Endodermal cell (in vitro differentiated cells): ENCODE measurements at regions not wholly inside any gene's neighbourhood (a gene's known extent, or its start where the extent isn't known, plus 50 kb on each side); places are given as distances from the start of the nearest gene placed in this dataset.

Source experiments
- DNase-seq: peaks from one replicate; pipeline ENCODE4 v3.0.0-alpha.2; 2017
- H3K27ac ChIP-seq: 2 replicates; pipeline ENCODE4 v1.5.1; 2013; ENCODE audit warnings: mild to moderate bottlenecking, low read depth, low read length, moderate library complexity
- H3K27me3 ChIP-seq: 2 replicates; pipeline ENCODE4 v1.6.1; 2013; ENCODE audit warnings: mild to moderate bottlenecking, low read length, moderate library complexity; ENCODE audit not compliant: insufficient read depth, control insufficient read depth, poor library complexity, severe bottlenecking
- H3K36me3 ChIP-seq: 2 replicates; pipeline ENCODE4 v1.7.0; 2013; ENCODE audit warnings: mild to moderate bottlenecking, low read length, moderate library complexity; ENCODE audit not compliant: control insufficient read depth, insufficient read depth
- H3K4me1 ChIP-seq: one replicate; pipeline ENCODE4 v1.7.0; 2013; ENCODE audit warnings: low read length; ENCODE audit not compliant: control insufficient read depth, insufficient read depth
- H3K4me3 ChIP-seq: 2 replicates; pipeline ENCODE4 v1.5.1; 2013; ENCODE audit warnings: mild to moderate bottlenecking, low read length, moderate library complexity
- H3K9ac ChIP-seq: 2 replicates; pipeline ENCODE4 v1.6.1; 2013; ENCODE audit warnings: mild to moderate bottlenecking, low read length, moderate library complexity; ENCODE audit not compliant: poor library complexity, severe bottlenecking; ENCODE audit errors: extremely low read depth
- H3K9me3 ChIP-seq: 2 replicates; pipeline ENCODE4 v1.6.1; 2013; ENCODE audit warnings: mild to moderate bottlenecking, low read length, moderate library complexity; ENCODE audit not compliant: control insufficient read depth
- H3K27ac Mint-ChIP-seq: 2 replicates; pipeline ENCODE4 v1.8.0; 2020; ENCODE audit warnings: mixed read lengths
- H3K27me3 Mint-ChIP-seq: 2 replicates; pipeline ENCODE4 v1.8.0; 2021; ENCODE audit warnings: mild to moderate bottlenecking, mixed read lengths; ENCODE audit not compliant: insufficient read depth
- H3K36me3 Mint-ChIP-seq: 2 replicates; pipeline ENCODE4 v1.8.0; 2020; ENCODE audit warnings: low read depth, mixed read lengths
- H3K4me1 Mint-ChIP-seq: 2 replicates; pipeline ENCODE4 v1.8.0; 2020; ENCODE audit warnings: mixed read lengths
- H3K4me3 Mint-ChIP-seq: 2 replicates; pipeline ENCODE4 v1.8.0; 2020; ENCODE audit warnings: mild to moderate bottlenecking, moderate library complexity, mixed read lengths
- H3K9me3 Mint-ChIP-seq: 2 replicates; pipeline ENCODE4 v1.8.0; 2020; ENCODE audit warnings: mild to moderate bottlenecking, mixed read lengths
- WGBS, 2 experiments: methylation state at CpG; one replicate each; pipeline versions ENCODE4 v1.1.5 to v1.1.7; 2013; ENCODE audit warnings: missing lambda C conversion rate in 2 of 2, mixed read lengths in 1 of 2; ENCODE audit not compliant: insufficient coverage in 1 of 2, insufficient read length in 1 of 2; 5-methylcytosine and 5-hydroxymethylcytosine counted together
- TF ChIP-seq, protein P1 (sequence below): fragments of 200-600 bp; sonication (generic); conservative IDR thresholded peaks from 2 replicates; pipeline ENCODE4 v1.5.0; 2021; ENCODE audit warnings: antibody characterized with exemption, mild to moderate bottlenecking

DNA sequence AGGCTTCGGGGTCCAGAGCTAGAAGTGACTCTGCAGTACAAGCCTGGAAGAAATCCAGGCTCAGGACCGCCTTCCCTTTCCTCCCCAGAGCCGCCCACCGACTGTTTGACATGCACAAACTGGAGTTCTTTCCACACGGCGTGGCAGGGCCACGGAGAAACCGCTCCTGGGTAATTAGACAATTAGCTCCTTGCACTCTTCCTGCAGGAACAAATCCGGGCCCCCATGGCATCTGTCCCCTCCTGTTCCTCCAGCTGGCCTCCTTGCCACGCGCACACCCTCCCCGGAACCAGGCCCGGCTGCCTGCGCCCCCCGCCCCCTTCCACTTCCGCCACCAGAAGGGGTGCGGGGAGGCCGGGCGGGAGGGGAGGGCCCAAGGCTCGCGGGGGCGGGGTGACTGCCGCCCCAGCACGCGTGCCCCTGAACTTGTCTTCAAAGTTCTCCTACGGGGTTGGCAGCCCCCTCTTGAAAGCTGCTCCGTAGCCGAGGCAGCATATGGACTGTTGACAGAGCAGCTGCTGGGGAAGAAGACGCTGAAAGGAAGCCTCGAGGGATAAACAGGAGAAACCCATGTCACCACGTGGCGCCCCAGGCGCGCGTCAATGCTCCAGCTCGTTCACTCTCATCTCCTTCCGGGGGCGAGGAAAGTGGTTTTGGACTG, 74.3 kb downstream of the SEC61B start:
- Mint-ChIP-seq H3K27me3 (peaks cover 1% of the 10 kb centered on the region), H3K4me1 (peaks cover 33% of the 10 kb centered on the region), H3K27ac (no peak overlapping the region), H3K9me3 (no peaks in the 10 kb centered on the region), H3K36me3 (no peaks in the 10 kb centered on the region), H3K4me3 (no peak overlapping the region)
- DNase-seq: no peak
- WGBS, 2 experiments: 93 to 94% methylated on average over 23 to 38 of the region's 38 CpGs
- Histone ChIP-seq H3K4me3 (no peak overlapping the region), H3K27me3 (no peaks in the 10 kb centered on the region), H3K9me3 (no peaks in the 10 kb centered on the region), H3K27ac (no peak overlapping the region), H3K9ac (no peak overlapping the region), H3K4me1 (no peaks in the 10 kb centered on the region), H3K36me3 (no peaks in the 10 kb centered on the region)
- TF ChIP-seq, protein P1, sequence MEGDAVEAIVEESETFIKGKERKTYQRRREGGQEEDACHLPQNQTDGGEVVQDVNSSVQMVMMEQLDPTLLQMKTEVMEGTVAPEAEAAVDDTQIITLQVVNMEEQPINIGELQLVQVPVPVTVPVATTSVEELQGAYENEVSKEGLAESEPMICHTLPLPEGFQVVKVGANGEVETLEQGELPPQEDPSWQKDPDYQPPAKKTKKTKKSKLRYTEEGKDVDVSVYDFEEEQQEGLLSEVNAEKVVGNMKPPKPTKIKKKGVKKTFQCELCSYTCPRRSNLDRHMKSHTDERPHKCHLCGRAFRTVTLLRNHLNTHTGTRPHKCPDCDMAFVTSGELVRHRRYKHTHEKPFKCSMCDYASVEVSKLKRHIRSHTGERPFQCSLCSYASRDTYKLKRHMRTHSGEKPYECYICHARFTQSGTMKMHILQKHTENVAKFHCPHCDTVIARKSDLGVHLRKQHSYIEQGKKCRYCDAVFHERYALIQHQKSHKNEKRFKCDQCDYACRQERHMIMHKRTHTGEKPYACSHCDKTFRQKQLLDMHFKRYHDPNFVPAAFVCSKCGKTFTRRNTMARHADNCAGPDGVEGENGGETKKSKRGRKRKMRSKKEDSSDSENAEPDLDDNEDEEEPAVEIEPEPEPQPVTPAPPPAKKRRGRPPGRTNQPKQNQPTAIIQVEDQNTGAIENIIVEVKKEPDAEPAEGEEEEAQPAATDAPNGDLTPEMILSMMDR: no peak

DNA sequence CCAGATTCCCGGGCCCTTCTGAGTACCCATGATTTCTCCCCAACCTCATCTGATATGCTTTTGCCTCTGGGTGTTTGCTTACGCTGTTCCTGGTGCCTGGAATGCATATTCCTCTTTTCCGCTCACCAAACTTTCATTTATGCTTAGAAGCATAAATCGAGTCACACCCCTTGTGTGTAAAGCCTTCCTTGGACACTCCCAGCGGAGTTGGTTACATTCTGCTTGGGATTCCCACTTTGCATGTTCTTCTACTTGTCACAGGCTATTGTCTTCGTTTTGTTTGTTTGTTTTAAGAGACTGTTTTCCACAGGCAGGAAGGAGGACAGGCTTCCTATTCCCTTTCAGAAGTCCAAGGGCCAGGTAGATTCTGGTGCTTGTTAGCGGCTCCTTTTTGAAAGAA, 76.5 kb downstream of the SEC61B start:
- H3K4me1 ChIP-seq: no peaks in the 10 kb centered on the region
- TF ChIP-seq, protein P1: no peak

DNA sequence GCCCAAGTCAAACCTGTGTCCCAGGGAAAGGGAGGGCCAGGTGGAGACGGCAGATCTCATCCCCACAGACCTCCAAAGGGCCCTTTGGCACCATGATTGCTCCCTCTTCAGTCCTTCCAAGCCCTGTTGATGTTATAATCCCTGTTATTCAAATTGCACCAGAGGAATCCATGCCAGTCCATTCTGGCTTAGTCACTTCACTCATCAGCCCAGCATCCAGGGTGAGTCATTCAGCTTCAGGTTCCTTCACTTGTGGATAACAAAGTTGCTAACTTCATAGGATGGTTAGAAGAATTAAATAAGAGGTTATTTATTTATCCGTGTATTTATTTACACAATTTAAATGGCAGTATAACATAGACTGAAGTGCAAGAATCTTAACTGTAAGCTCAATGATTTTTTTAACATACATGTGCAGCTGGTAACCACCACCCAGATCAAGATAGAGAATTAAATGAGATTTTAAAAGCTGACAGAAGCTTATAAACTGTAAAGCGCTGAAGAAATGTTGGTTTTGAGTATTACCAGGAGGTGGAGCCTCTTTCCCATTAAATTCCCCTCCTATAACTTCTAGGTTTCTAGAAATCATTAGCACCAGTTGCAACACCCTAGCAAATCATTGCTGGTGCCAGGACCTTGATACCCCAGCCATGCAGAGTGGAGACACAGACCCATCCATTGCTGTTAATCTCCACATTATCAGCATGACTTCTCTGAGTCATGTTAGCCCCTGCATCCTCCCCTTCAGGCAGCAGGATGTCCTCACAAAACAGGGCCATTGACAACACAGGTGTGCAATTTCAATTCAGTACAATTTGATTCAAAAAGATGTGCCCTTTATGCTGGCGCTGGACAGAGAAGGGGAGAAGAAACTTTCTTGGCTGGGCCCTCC, 77.4 kb downstream of the SEC61B start:
- no peak overlapping the region for H3K27ac ChIP-seq
- Mint-ChIP-seq H3K9me3 (no peaks in the 10 kb centered on the region), H3K4me3 (no peak overlapping the region), H3K27me3 (no peaks in the 10 kb centered on the region), H3K36me3 (no peaks in the 10 kb centered on the region), H3K4me1 (peaks cover 29% of the 10 kb centered on the region), H3K27ac (peak overlapping the region; percentile 95)
- no peak overlapping the region for H3K9ac ChIP-seq
- H3K4me3 ChIP-seq: no peak overlapping the region
- TF ChIP-seq, protein P1: peak; percentile 61
- H3K27me3 ChIP-seq: no peaks in the 10 kb centered on the region
- no peaks in the 10 kb centered on the region for H3K9me3 ChIP-seq
- no peaks in the 10 kb centered on the region for H3K36me3 ChIP-seq
- WGBS, 2 experiments: 81 to 100% methylated on average over 1 to 4 of the region's 4 CpGs
- no peaks in the 10 kb centered on the region for H3K4me1 ChIP-seq
- DNase-seq: peak; percentile 58

More for the DNA sequence above, 76.5 kb downstream of the SEC61B start:
- DNase-seq: peak; percentile 65
- Mint-ChIP-seq H3K4me3 (no peak overlapping the region), H3K4me1 (peaks cover 29% of the 10 kb centered on the region), H3K36me3 (no peaks in the 10 kb centered on the region), H3K27me3 (no peaks in the 10 kb centered on the region), H3K27ac (peak overlapping the region; percentile 95), H3K9me3 (no peaks in the 10 kb centered on the region)
- no peak overlapping the region for H3K9ac ChIP-seq
- H3K27ac ChIP-seq: no peak overlapping the region
- no peak overlapping the region for H3K4me3 ChIP-seq
- no peaks in the 10 kb centered on the region for H3K9me3 ChIP-seq
- 74 to 78% methylated on average over 5 to 7 of the region's 7 CpGs for WGBS, 2 experiments
- H3K27me3 ChIP-seq: no peaks in the 10 kb centered on the region
- H3K36me3 ChIP-seq: no peaks in the 10 kb centered on the region
